Activated CD8-positive, alpha-beta T cell treated with anti-CD3 and anti-CD28 coated beads, Interleukin-2, amount 10 ng/mL, durations not matched to agents 7 days and 5 days (primary cell): ENCODE measurements at regions not wholly inside any gene's neighbourhood (a gene's known extent, or its start where the extent isn't known, plus 50 kb on each side); places are given as distances from the start of the nearest gene placed in this dataset.

Source experiments
- ATAC-seq: fragments of 150-1000 bp; cut with Tn5 transposase; one replicate; pipeline ENCODE4 v1.10.0; 2021; ENCODE audit warnings: moderate library complexity
- CTCF ChIA-PET: fragments of 350-600 bp; sonication (Branson Sonifier 250); formaldehyde crosslinking; loops from one replicate; lab custom pipeline; 2021; ENCODE audit warnings: antibody characterized with exemption; lab: Charles Lee
- POLR2A ChIA-PET: fragments of 350-600 bp; sonication (Branson Sonifier 250); formaldehyde crosslinking; loops from one replicate; lab custom pipeline; 2021; ENCODE audit warnings: antibody characterized with exemption; lab: Charles Lee
- DNase-seq: peaks from one replicate; pipeline ENCODE4 v3.0.0-alpha.2; 2020
- H3K27ac Mint-ChIP-seq: one replicate; pipeline ENCODE4 v1.8.0; 2021; ENCODE audit warnings: mild to moderate bottlenecking, mixed read lengths
- H3K27me3 Mint-ChIP-seq: one replicate; pipeline ENCODE4 v1.8.0; 2021; ENCODE audit warnings: low read depth, mixed read lengths
- H3K36me3 Mint-ChIP-seq: one replicate; pipeline ENCODE4 v1.8.0; 2021; ENCODE audit warnings: low read depth, mixed read lengths
- H3K4me1 Mint-ChIP-seq: one replicate; pipeline ENCODE4 v1.8.0; 2021; ENCODE audit warnings: low read depth, mixed read lengths
- H3K4me3 Mint-ChIP-seq: one replicate; pipeline ENCODE4 v1.8.0; 2021; ENCODE audit warnings: mild to moderate bottlenecking, mixed read lengths
- H3K9me3 Mint-ChIP-seq: one replicate; pipeline ENCODE4 v1.8.0; 2022; ENCODE audit warnings: mixed read lengths; ENCODE audit not compliant: insufficient read depth

DNA sequence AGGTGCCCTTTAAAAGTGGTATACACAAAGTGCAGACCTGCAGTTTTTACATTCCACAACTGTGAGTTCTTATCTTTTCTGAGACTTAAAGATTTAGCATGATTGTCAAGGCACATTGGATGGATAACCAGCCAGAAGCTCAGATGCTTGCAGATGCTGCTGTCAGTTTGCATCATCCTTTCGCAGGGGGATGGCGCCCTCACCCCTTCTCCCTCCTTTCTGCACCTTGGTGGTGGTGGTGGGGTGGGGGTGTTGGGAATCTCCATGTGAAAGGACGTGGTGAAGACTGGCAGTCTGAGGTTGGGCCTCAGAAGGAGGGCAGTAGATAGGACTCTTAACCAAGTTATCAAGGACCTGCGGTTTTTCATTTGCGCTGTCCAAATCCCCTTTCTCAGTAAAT is 309.6 kb upstream of the SEMA6D start:
- H3K4me1 Mint-ChIP-seq, result no peaks in the 10 kb centered on the region
- no peak overlapping the region for H3K27ac Mint-ChIP-seq
- ChIA-PET CTCF (no interaction called here), POLR2A (no interaction called here)
- DNase-seq (no peak), ATAC-seq (no peak)
- no peaks in the 10 kb centered on the region for H3K36me3 Mint-ChIP-seq
- H3K27me3 Mint-ChIP-seq, result no peaks in the 10 kb centered on the region
- no peak overlapping the region for H3K4me3 Mint-ChIP-seq
- no peaks in the 10 kb centered on the region for H3K9me3 Mint-ChIP-seq

DNA sequence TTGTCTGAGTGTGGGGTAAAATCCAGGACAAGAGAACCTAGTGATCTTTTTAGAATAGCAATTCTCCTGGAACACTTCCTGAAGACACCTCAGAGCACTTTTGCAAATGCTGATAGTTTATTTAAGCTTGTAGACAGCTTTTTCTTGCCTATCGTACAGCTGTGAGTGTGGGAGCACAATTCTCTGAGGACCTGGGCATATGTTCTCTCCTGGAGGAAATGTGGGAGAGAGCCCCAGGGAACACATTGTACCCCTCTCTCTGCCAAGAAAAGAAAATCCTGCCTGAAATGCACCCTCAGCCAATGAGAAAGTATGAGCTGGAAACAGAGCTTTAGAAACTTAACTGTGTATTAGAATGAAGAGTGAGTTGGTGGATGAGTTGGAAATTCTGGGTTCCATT is 308.3 kb upstream of the SEMA6D start:
- Mint-ChIP-seq H3K27ac (no peak overlapping the region), H3K27me3 (no peaks in the 10 kb centered on the region), H3K36me3 (no peaks in the 10 kb centered on the region), H3K9me3 (no peaks in the 10 kb centered on the region), H3K4me1 (no peaks in the 10 kb centered on the region), H3K4me3 (no peak overlapping the region)
- ChIA-PET POLR2A (no interaction called here), CTCF (no interaction called here)
- no peak for ATAC-seq
- no peak for DNase-seq

DNA sequence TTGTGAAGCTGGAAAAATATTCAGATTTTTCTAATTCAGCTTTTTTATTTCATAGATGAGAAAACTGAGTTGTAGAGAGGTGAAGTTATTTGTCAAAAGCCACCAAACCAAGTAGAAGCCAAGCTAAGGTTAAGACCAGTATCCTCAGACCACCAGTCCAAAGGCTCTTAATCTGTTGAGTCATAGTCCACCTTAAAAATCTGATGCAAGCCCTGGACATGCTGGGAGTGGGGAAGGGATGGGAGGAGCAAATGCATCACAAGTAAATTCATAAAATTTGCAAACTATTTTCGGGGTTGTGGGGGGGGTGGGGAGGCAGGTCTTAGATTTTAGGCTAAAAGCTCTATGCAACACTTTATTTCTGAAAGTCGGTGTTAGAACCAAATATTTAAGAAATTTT is 307.7 kb upstream of the SEMA6D start:
- ChIA-PET POLR2A (no interaction called here), CTCF (no interaction called here)
- no peaks in the 10 kb centered on the region for H3K4me1 Mint-ChIP-seq
- no peak overlapping the region for H3K4me3 Mint-ChIP-seq
- no peak for ATAC-seq
- no peak for DNase-seq
- no peaks in the 10 kb centered on the region for H3K27me3 Mint-ChIP-seq
- H3K9me3 Mint-ChIP-seq, result no peaks in the 10 kb centered on the region
- no peak overlapping the region for H3K27ac Mint-ChIP-seq
- H3K36me3 Mint-ChIP-seq, result no peaks in the 10 kb centered on the region

DNA sequence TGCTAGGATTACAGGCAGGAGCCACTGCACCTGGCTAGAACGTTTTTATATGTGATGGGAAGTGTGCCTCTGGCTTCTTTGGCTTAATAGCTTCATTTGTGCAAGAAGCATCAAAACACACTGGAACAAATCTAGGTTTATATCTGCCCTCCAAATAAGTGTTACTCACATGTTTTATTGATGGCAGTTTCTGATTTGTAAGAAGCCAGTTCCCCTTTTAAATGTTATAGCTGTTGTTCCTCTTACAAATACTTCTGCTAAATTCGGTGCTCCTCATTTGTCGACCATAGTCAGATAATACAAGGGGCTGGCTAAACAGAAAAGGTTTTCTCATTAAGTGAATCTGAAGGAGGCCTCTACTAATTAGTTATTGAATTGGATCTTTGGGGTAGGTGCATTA is 307.1 kb upstream of the SEMA6D start:
- no peaks in the 10 kb centered on the region for H3K9me3 Mint-ChIP-seq
- no peaks in the 10 kb centered on the region for H3K27me3 Mint-ChIP-seq
- DNase-seq, result no peak
- no peak for ATAC-seq
- H3K4me1 Mint-ChIP-seq, result no peaks in the 10 kb centered on the region
- H3K27ac Mint-ChIP-seq, result no peak overlapping the region
- CTCF ChIA-PET, result no interaction called here
- H3K36me3 Mint-ChIP-seq, result no peaks in the 10 kb centered on the region
- POLR2A ChIA-PET, result no interaction called here
- H3K4me3 Mint-ChIP-seq, result no peak overlapping the region

DNA sequence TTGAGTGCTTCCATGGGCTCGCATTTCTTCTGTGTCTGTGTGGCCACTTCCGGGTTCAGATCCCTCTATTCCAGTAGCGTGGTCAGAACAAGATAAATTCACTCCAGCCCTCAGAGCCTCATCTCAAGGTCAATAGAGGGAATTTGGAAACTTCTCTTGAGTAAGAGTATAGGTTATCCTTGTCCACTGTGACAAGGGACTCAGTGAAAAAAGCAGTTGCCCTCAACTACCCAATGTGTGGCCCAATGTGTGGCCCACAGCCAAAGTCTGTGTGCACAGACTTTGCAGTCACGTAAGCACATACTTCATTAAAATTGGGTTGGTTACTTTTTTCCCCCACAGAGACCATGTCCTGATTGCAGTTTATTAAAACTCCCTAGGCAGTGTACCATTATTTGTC is 305.6 kb upstream of the SEMA6D start:
- Mint-ChIP-seq H3K9me3 (no peaks in the 10 kb centered on the region), H3K4me3 (no peak overlapping the region), H3K27me3 (no peaks in the 10 kb centered on the region), H3K27ac (no peak overlapping the region), H3K4me1 (no peaks in the 10 kb centered on the region), H3K36me3 (no peaks in the 10 kb centered on the region)
- ATAC-seq (no peak), DNase-seq (no peak)
- CTCF ChIA-PET, result no interaction called here
- POLR2A ChIA-PET, result no interaction called here

DNA sequence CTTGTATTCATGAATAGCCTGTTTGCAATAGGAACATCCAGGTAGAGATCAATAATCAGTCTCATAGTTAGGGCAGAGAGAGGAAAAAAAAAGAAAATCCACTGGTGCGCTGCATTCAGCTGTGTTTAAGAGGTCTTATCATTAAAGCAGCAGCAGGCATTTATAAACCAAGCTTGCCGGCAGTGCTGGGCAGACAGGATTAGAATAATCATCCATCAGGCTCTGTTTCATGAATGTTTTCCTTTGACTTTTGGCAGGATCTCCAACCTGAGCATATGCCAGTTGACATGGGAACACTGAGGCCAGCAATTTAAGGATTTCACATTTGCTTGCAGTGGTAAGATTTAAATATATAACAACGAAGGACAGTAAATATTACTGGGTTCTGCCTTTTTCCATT is 305.2 kb upstream of the SEMA6D start:
- CTCF ChIA-PET, result no interaction called here
- no peaks in the 10 kb centered on the region for H3K27me3 Mint-ChIP-seq

DNA sequence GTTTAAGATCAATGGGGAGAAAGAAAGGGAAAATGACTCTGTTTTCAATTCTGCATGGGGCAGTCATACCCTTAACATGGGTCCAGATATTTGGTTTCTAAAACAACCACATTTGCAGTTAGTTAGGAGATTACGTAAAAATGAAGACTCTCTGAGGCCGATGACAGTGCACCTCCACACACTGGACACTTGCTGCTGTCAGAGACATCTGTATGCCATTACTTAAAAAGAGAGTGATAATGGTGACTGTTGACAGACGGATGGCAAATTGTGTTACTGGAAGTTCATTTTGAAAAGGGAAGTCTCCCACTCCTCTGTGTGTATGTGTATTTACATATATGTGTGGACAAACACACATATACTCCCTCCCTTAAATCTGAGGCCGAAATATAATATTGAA is 304.5 kb upstream of the SEMA6D start:
- ChIA-PET CTCF (no interaction called here), POLR2A (no interaction called here)
- no peak overlapping the region for H3K27ac Mint-ChIP-seq
- no peak for DNase-seq
- ATAC-seq, result no peak
- no peak overlapping the region for H3K4me3 Mint-ChIP-seq
- no peaks in the 10 kb centered on the region for H3K4me1 Mint-ChIP-seq
- H3K27me3 Mint-ChIP-seq, result no peaks in the 10 kb centered on the region
- no peaks in the 10 kb centered on the region for H3K36me3 Mint-ChIP-seq
- H3K9me3 Mint-ChIP-seq, result no peaks in the 10 kb centered on the region

More for the DNA sequence above, 305.2 kb upstream of the SEMA6D start:
- no peaks in the 10 kb centered on the region for H3K4me1 Mint-ChIP-seq
- ATAC-seq, result no peak
- no peak overlapping the region for H3K4me3 Mint-ChIP-seq
- POLR2A ChIA-PET, result no interaction called here
- no peak for DNase-seq
- no peaks in the 10 kb centered on the region for H3K9me3 Mint-ChIP-seq
- H3K27ac Mint-ChIP-seq, result no peak overlapping the region
- H3K36me3 Mint-ChIP-seq, result no peaks in the 10 kb centered on the region

DNA sequence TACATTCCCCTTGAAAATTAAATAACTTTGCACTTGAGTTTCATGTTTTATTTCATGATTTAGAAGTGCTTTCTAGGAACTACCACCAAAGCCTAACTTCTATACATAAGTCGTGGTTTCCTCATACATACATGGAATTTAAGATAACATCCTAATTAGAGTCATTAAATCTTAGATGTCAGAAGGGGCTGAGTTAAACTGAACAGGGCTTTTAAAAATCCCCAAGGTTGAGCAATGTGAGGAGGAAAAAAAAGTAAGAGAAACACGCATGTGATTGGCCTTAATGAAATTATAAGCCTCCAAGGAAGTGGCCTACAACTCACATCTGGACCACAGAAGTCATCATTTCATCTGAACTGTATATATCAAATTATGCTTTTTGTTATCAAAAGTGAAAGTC is 303.1 kb upstream of the SEMA6D start:
- CTCF ChIA-PET, result no interaction called here
- Mint-ChIP-seq H3K27me3 (no peaks in the 10 kb centered on the region), H3K36me3 (no peaks in the 10 kb centered on the region), H3K4me3 (no peak overlapping the region), H3K4me1 (no peaks in the 10 kb centered on the region), H3K9me3 (no peaks in the 10 kb centered on the region), H3K27ac (no peak overlapping the region)
- DNase-seq, result no peak
- no peak for ATAC-seq
- POLR2A ChIA-PET, result no interaction called here

DNA sequence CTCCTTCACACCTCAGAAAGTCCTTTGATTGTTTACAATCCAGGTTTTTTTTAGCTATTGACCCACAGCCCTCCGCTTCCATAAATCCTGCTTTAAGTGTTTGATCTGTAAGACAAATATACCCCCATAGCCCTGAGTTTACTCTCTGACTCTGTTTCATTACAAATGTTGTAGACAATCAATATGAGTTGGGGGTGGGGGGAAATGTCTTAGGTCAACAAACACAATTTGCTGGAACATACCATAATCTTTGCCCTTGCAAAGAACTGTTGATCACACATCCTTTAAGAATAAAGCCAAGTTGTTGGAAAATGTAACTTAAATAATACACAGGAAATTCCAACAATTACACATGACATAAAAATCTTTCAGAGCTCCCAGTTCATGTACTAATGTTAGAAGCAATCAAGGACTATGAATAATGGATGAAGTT is 301.8 kb upstream of the SEMA6D start:
- no peak for ATAC-seq
- no peaks in the 10 kb centered on the region for H3K36me3 Mint-ChIP-seq
- DNase-seq, result no peak
- H3K27me3 Mint-ChIP-seq, result no peaks in the 10 kb centered on the region
- POLR2A ChIA-PET, result no interaction called here
- no peaks in the 10 kb centered on the region for H3K9me3 Mint-ChIP-seq
- no peaks in the 10 kb centered on the region for H3K4me1 Mint-ChIP-seq
- H3K27ac Mint-ChIP-seq, result no peak overlapping the region
- CTCF ChIA-PET, result no interaction called here
- no peak overlapping the region for H3K4me3 Mint-ChIP-seq

DNA sequence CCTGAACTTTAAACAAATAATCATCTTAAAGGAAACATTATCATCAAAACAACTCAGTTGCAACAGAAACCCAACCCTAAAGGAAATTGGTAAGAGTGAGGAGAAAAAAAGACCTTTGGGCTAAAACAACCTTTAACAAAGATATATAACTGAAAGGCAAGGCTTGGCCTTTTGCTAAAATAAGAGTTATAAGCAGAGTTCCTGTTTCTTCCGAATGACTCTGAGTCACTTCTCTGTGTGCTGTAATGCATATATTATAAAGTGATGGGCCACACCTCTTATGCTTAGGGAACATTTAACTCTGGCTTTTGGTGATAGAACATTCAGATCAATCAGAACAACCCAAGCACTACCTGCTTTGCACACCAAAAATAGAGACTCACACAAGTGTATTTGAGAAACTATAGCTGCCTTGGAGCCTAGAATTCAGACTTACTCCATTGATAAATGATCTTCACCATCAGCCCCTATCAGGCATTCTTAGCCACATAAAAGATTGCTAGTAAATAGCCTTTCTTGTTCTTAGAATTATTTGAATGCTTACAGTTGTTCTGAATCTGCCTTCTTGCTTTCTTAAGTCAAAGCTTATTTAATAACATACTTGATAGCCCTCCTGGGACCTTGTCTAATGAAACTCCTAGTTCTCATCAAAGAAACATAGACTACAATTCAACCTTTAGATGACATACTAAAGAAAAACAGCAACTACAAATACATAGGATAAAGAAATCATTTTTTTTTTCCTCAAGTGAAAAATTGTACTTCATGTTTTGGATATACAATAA is 294.2 kb upstream of the SEMA6D start:
- ChIA-PET CTCF (no interaction called here), POLR2A (no interaction called here)
- Mint-ChIP-seq H3K4me1 (no peaks in the 10 kb centered on the region), H3K27me3 (no peaks in the 10 kb centered on the region), H3K4me3 (no peak overlapping the region), H3K9me3 (no peaks in the 10 kb centered on the region), H3K36me3 (no peaks in the 10 kb centered on the region), H3K27ac (no peak overlapping the region)
- DNase-seq (no peak), ATAC-seq (no peak)

DNA sequence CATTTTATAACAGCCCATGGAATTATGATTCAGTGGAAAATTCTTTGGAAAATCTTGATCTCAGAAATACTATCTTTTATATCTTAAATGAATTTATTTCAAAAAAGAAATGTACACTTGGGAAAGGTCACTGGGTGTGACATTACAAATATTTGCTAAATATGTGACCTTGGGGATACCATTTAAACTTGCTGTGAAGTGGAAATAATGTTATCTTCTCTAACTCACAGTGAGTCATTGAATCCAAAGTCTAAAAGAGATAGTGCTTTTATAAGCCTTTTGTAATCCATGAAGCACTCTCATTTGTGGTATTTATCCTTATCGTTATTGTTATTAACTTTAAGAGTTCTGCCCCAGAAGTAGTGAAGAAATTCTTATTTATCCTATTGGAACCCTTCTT is 289.8 kb upstream of the SEMA6D start:
- POLR2A ChIA-PET, result no interaction called here
- no peaks in the 10 kb centered on the region for H3K27me3 Mint-ChIP-seq
- ATAC-seq, result no peak
- CTCF ChIA-PET, result no interaction called here
- no peaks in the 10 kb centered on the region for H3K9me3 Mint-ChIP-seq
- H3K36me3 Mint-ChIP-seq, result no peaks in the 10 kb centered on the region
- DNase-seq, result no peak
- H3K4me1 Mint-ChIP-seq, result no peaks in the 10 kb centered on the region
- no peak overlapping the region for H3K27ac Mint-ChIP-seq
- no peak overlapping the region for H3K4me3 Mint-ChIP-seq

DNA sequence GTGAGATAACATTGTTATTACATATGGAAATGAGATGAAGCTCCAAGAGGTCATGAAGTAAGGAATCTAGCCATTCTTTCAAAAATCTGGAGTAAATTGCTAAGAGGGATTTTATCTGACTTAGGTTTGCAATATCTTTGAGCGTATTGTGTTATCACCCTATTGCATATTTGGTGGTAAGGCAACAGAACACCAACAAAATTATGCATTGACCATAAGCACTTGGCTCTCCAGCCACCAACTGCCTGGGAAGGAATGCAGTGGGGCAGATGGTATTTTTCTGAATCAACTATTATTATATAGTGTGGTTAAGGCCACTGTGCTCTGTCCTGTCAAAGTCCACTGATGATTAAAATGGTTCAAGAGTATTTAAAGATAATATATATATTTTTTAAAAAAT is 287.9 kb upstream of the SEMA6D start:
- ATAC-seq (no peak), DNase-seq (no peak)
- no peaks in the 10 kb centered on the region for H3K27me3 Mint-ChIP-seq
- no peak overlapping the region for H3K4me3 Mint-ChIP-seq
- H3K4me1 Mint-ChIP-seq, result no peaks in the 10 kb centered on the region
- no peaks in the 10 kb centered on the region for H3K36me3 Mint-ChIP-seq
- H3K27ac Mint-ChIP-seq, result no peak overlapping the region
- ChIA-PET CTCF (no interaction called here), POLR2A (no interaction called here)
- H3K9me3 Mint-ChIP-seq, result no peaks in the 10 kb centered on the region

DNA sequence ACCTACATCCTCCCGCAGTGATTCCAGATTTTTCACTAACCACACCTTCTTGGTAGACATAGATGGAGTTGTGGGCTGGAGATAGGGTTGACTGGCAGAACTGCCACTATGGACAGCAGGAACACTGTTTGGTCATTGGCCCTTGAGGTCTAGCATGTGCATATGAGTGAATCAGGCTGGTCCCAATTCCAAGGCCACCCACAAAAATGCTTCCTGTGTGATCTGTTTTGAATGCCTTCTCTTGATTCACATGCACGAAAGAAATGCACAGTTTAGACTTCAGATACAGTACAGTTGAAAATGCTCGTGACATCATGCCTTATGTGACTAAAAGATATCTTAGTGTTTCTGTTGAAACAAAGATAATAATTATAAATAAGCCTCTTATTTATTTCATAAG is 285.8 kb upstream of the SEMA6D start:
- no peak overlapping the region for H3K4me3 Mint-ChIP-seq
- ChIA-PET CTCF (no interaction called here), POLR2A (no interaction called here)
- no peak overlapping the region for H3K27ac Mint-ChIP-seq
- H3K4me1 Mint-ChIP-seq, result no peaks in the 10 kb centered on the region
- no peaks in the 10 kb centered on the region for H3K27me3 Mint-ChIP-seq
- DNase-seq (no peak), ATAC-seq (no peak)
- H3K9me3 Mint-ChIP-seq, result no peaks in the 10 kb centered on the region
- no peaks in the 10 kb centered on the region for H3K36me3 Mint-ChIP-seq
